Panc1 (cell line): ENCODE measurements at regions not wholly inside any gene's neighbourhood (a gene's known extent, or its start where the extent isn't known, plus 50 kb on each side); places are given as distances from the start of the nearest gene placed in this dataset.

Experiments
- ATAC-seq: fragments of 200-7000 bp; cut with Tn5 transposase; 2 replicates; pipeline ENCODE4 v1.9.1; 2020; ENCODE audit warnings: mild to moderate bottlenecking, moderate library complexity
- BruUV-seq: library from RNA; stranded (reverse); fragments of 400-500 nt; replicated peaks from 2 replicates; lab custom pipeline; 2021; lab: Mats Ljungman, UMichigan
- CTCF ChIA-PET: fragments of 300-600 bp; sonication (Branson Sonifier 250); formaldehyde crosslinking; loops from one replicate; lab custom pipeline; 2022; ENCODE audit warnings: antibody characterized with exemption; lab: Charles Lee
- POLR2A ChIA-PET: fragments of 300-600 bp; sonication (Branson Sonifier 250); formaldehyde crosslinking; loops from one replicate; lab custom pipeline; 2022; ENCODE audit warnings: antibody characterized with exemption; lab: Charles Lee
- DNase-seq: peaks from one replicate; pipeline ENCODE4 v3.0.0-alpha.2; 2010; ENCODE audit warnings: low read depth, low spot score
- H3K27ac ChIP-seq: 2 replicates; pipeline ENCODE4 v1.5.1; 2011; ENCODE audit warnings: mild to moderate bottlenecking, low read length, inconsistent platforms
- H3K27me3 ChIP-seq: fragments of 200-500 bp; sonication (Bioruptor generic); 2 replicates; pipeline ENCODE4 v1.6.0; 2014; ENCODE audit warnings: low read length, inconsistent platforms; ENCODE audit not compliant: control insufficient read depth, insufficient read depth
- H3K36me3 ChIP-seq: fragments of 200-500 bp; sonication (Bioruptor generic); 2 replicates; pipeline ENCODE4 v1.5.1; 2014; ENCODE audit warnings: inconsistent platforms, mild to moderate bottlenecking, low read length, moderate library complexity; ENCODE audit not compliant: control insufficient read depth, insufficient read depth
- H3K4me1 ChIP-seq: 2 replicates; pipeline ENCODE4 v1.5.1; 2011; ENCODE audit warnings: inconsistent platforms, mild to moderate bottlenecking, low read length, moderate library complexity; ENCODE audit not compliant: control insufficient read depth, insufficient read depth
- H3K4me3 ChIP-seq, 2 experiments: 2 replicates each; pipeline ENCODE4 v1.5.1; 2011 to 2012; ENCODE audit warnings: low read depth in 2 of 2, low read length in 2 of 2, mild to moderate bottlenecking in 2 of 2, inconsistent platforms in 1 of 2, moderate library complexity in 1 of 2
- H3K9me3 ChIP-seq: fragments of 200-500 bp; sonication (Bioruptor generic); 2 replicates; pipeline ENCODE4 v1.5.1; 2014; ENCODE audit warnings: low read depth, mild to moderate bottlenecking, inconsistent platforms, low read length, moderate library complexity; ENCODE audit not compliant: control insufficient read depth, insufficient read depth
- POLR2AphosphoS5 ChIP-seq: IDR thresholded peaks from 2 replicates; pipeline ENCODE4 v1.6.1; 2012; ENCODE audit warnings: mild to moderate bottlenecking, low read depth, low read length, moderate library complexity
- REST ChIP-seq, 2 experiments: IDR thresholded peaks; 2 replicates each; pipeline ENCODE4 v1.6.1; 2011 to 2012; ENCODE audit warnings: low read depth in 2 of 2, control low read depth in 1 of 2, low read length in 1 of 2, mild to moderate bottlenecking in 1 of 2, moderate library complexity in 1 of 2; ENCODE audit not compliant: insufficient read depth in 1 of 2
- SIN3A ChIP-seq: IDR thresholded peaks from 2 replicates; pipeline ENCODE4 v1.6.1; 2012; ENCODE audit warnings: low read depth, mild to moderate bottlenecking, low read length, moderate library complexity, borderline replicate concordance; ENCODE audit not compliant: insufficient read depth
- TCF7L2 ChIP-seq: IDR thresholded peaks from 2 replicates; pipeline ENCODE4 v1.6.1; 2011; ENCODE audit warnings: mild to moderate bottlenecking, low read depth, low read length, inconsistent platforms
- in situ Hi-C: cut with HindIII; loops from 2 replicates; pipeline ENCODE4 v1.10.0; 2016; ENCODE audit warnings: low sequenced_read_pairs, low pct_unique_long_range_greater_than_20kb
- intact Hi-C: fragments of 100-400 bp; cut with micrococcal nuclease; formaldehyde crosslinking; loops from one replicate; pipeline ENCODE4 v1.10.0; 2022; ENCODE audit not compliant: unreplicated experiment
- TF ChIP-seq, protein P1 (sequence below): fragments of 450-650 bp; IDR thresholded peaks from 2 replicates; pipeline ENCODE4 v1.5.1; 2017; ENCODE audit warnings: mild to moderate bottlenecking

DNA sequence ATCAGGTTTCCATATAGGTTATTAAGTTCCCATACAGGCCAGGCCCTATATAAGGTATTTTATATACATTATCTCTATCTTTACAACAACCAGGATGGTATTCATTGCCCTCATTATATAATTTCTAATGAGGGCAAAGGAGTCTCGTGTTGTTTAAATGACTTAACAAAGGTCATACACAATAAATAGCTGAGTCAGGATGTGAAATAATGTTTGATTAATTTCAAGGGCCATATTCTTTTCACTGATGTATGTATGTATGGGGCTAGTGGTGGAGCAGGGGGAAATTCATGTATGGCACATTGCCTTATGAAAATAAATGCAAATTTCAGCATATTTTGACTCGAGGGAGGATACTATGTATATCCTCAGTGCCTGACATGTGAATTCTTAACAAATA lies 200.7 kb downstream of the FAXC start:
- CTCF ChIA-PET: no interaction called here
- Histone ChIP-seq H3K4me1 (no peaks in the 10 kb centered on the region), H3K27ac (no peak overlapping the region), H3K27me3 (no peaks in the 10 kb centered on the region), H3K4me3 (no peak overlapping the region), H3K9me3 (no peaks in the 10 kb centered on the region), H3K36me3 (no peaks in the 10 kb centered on the region)
- no peak for TF ChIP-seq POLR2AphosphoS5
- no peak for TF ChIP-seq REST (IDR thresholded peaks at IDR 0.05; ENCODE audit: insufficient read depth in 1 of 2, low read depth in 2 of 2, low read length in 1 of 2)
- TF ChIP-seq, protein P1, sequence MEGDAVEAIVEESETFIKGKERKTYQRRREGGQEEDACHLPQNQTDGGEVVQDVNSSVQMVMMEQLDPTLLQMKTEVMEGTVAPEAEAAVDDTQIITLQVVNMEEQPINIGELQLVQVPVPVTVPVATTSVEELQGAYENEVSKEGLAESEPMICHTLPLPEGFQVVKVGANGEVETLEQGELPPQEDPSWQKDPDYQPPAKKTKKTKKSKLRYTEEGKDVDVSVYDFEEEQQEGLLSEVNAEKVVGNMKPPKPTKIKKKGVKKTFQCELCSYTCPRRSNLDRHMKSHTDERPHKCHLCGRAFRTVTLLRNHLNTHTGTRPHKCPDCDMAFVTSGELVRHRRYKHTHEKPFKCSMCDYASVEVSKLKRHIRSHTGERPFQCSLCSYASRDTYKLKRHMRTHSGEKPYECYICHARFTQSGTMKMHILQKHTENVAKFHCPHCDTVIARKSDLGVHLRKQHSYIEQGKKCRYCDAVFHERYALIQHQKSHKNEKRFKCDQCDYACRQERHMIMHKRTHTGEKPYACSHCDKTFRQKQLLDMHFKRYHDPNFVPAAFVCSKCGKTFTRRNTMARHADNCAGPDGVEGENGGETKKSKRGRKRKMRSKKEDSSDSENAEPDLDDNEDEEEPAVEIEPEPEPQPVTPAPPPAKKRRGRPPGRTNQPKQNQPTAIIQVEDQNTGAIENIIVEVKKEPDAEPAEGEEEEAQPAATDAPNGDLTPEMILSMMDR: no peak
- no peak for TF ChIP-seq SIN3A
- no peak for TF ChIP-seq TCF7L2
- BruUV-seq: no TSS peak
- DNase-seq (no peak), ATAC-seq (no peak)
- intact Hi-C loops: no loop called here
- POLR2A ChIA-PET: no interaction called here
- in situ Hi-C loops: no loop called here

- CTCF ChIA-PET: interaction anchor here (0.6 kb wide), 1 partner anchor 16 kb away, joined by 3 read pairs; no protein-coding TSS in a partner anchor
Measured at GRCh38 chr6:99148111-99148510, 200.4 kb upstream of the FBXL4 start.

More at GRCh38 chr6:99148111-99148510, 200.4 kb upstream of the FBXL4 start:
- POLR2A ChIA-PET: no interaction called here
- in situ Hi-C loops (no loop called here), intact Hi-C loops (no loop called here)
- Histone ChIP-seq H3K9me3 (no peaks in the 10 kb centered on the region), H3K36me3 (no peaks in the 10 kb centered on the region), H3K4me3 (no peak overlapping the region), H3K27ac (no peak overlapping the region), H3K4me1 (no peaks in the 10 kb centered on the region), H3K27me3 (no peaks in the 10 kb centered on the region)
- BruUV-seq: no TSS peak
- no peak for ATAC-seq
- no peak for DNase-seq
- TF ChIP-seq SIN3A (no peak), POLR2AphosphoS5 (no peak), REST (IDR thresholded peaks at IDR 0.05; ENCODE audit: insufficient read depth in 1 of 2, low read depth in 2 of 2, low read length in 1 of 2) (no peak), TCF7L2 (no peak)
- TF ChIP-seq, protein P1: no peak
